Nephron progenitor cell (in vitro differentiated cells): ENCODE measurements at regions not wholly inside any gene's neighbourhood (a gene's known extent, or its start where the extent isn't known, plus 50 kb on each side); places are given as distances from the start of the nearest gene placed in this dataset.

Experiments
- DNase-seq: peaks from one replicate; pipeline ENCODE4 v3.0.0; 2021
- H3K27ac Mint-ChIP-seq: 2 replicates; pipeline ENCODE4 v1.8.0; 2021; ENCODE audit warnings: mild to moderate bottlenecking, moderate library complexity, mixed read lengths
- H3K27me3 Mint-ChIP-seq: 2 replicates; pipeline ENCODE4 v1.8.0; 2021; ENCODE audit warnings: mild to moderate bottlenecking, low read depth, mixed read lengths; ENCODE audit not compliant: poor library complexity
- H3K36me3 Mint-ChIP-seq: 2 replicates; pipeline ENCODE4 v1.8.0; 2021; ENCODE audit warnings: low read depth, mixed read lengths
- H3K4me1 Mint-ChIP-seq: 2 replicates; pipeline ENCODE4 v1.8.0; 2021; ENCODE audit warnings: mixed read lengths
- H3K4me3 Mint-ChIP-seq: 2 replicates; pipeline ENCODE4 v1.8.0; 2021; ENCODE audit warnings: mild to moderate bottlenecking, moderate library complexity, mixed read lengths
- H3K9me3 Mint-ChIP-seq: 2 replicates; pipeline ENCODE4 v1.8.0; 2021; ENCODE audit warnings: mild to moderate bottlenecking, moderate library complexity, mixed read lengths
- TF ChIP-seq, protein P1 (sequence below): fragments of 200-600 bp; sonication (generic); IDR thresholded peaks from 2 replicates; pipeline ENCODE4 v1.5.0; 2021; ENCODE audit warnings: antibody characterized with exemption

DNA sequence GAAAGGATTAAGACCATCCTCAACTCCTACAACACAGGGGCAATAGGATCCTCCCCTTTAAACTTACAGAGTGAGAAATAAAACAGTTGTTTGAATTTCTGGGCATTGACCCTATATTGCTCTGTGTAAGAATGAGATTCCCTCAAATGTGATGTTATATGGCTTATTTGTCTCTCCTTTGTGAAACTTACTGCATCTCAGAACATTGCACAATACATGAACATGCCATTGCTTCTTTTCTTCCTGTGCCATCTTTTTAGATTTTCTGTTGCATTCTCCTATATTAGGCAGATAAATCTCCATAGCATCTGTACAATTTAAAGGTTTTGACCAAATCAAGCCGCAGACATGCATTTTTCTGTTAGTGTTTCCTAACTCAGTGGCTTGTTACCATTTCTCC lies 941.9 kb upstream of the FANCL start:
- H3K36me3 Mint-ChIP-seq: no peaks in the 10 kb centered on the region
- TF ChIP-seq, protein P1, sequence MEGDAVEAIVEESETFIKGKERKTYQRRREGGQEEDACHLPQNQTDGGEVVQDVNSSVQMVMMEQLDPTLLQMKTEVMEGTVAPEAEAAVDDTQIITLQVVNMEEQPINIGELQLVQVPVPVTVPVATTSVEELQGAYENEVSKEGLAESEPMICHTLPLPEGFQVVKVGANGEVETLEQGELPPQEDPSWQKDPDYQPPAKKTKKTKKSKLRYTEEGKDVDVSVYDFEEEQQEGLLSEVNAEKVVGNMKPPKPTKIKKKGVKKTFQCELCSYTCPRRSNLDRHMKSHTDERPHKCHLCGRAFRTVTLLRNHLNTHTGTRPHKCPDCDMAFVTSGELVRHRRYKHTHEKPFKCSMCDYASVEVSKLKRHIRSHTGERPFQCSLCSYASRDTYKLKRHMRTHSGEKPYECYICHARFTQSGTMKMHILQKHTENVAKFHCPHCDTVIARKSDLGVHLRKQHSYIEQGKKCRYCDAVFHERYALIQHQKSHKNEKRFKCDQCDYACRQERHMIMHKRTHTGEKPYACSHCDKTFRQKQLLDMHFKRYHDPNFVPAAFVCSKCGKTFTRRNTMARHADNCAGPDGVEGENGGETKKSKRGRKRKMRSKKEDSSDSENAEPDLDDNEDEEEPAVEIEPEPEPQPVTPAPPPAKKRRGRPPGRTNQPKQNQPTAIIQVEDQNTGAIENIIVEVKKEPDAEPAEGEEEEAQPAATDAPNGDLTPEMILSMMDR: no peak
- peaks cover 3% of the 10 kb centered on the region for H3K27me3 Mint-ChIP-seq
- H3K27ac Mint-ChIP-seq: no peak overlapping the region
- no peaks in the 10 kb centered on the region for H3K9me3 Mint-ChIP-seq
- H3K4me1 Mint-ChIP-seq: peaks cover 9% of the 10 kb centered on the region
- no peak overlapping the region for H3K4me3 Mint-ChIP-seq
- no peak for DNase-seq

DNA sequence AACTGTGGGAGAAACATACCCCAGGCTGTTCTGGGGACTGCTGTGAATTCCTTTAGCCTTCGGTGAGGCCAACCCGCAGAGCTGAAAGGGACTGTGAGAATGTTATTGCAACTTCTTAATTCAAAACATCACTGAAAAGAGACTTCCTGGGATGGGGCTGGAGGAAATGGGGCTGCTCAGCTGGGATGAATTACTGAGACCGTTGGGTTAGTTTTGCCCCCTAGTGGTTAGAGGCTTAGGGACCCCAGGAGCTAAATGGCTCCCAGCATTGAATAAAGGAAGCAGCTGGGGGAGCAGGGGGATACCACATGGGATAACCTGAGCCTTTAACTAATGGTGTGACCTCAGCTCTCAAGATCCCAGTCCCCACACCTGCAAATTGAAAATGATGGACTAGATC lies 941.1 kb upstream of the FANCL start:
- Mint-ChIP-seq H3K27ac (no peak overlapping the region), H3K27me3 (peaks cover 3% of the 10 kb centered on the region), H3K4me1 (peaks cover 15% of the 10 kb centered on the region), H3K9me3 (no peaks in the 10 kb centered on the region), H3K4me3 (no peak overlapping the region), H3K36me3 (no peaks in the 10 kb centered on the region)
- peak; percentile 36 for DNase-seq
- TF ChIP-seq, protein P1: peak; percentile 58

DNA sequence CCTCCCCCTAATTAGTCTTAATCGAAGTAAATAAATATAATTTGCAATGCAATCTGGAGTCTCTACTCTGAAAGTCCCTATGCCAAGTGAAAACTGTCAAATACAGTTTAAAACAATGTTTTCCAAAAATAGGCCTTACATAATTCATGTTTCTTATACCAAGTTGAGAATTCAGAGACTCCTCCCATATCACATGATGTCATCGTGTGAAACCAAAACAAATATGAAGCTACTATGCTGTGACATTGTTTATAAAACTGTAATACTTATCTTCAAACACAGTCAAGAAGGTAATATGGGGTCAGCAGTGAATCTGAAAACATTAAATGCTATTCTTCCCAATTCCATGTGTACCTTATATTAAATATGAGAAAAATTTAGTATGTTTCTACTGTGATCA lies 940.2 kb upstream of the FANCL start:
- H3K27ac Mint-ChIP-seq: no peak overlapping the region
- no peak overlapping the region for H3K4me3 Mint-ChIP-seq
- no peak for DNase-seq
- H3K27me3 Mint-ChIP-seq: peaks cover 3% of the 10 kb centered on the region
- peaks cover 15% of the 10 kb centered on the region for H3K4me1 Mint-ChIP-seq
- no peaks in the 10 kb centered on the region for H3K9me3 Mint-ChIP-seq
- no peaks in the 10 kb centered on the region for H3K36me3 Mint-ChIP-seq
- TF ChIP-seq, protein P1: no peak

DNA sequence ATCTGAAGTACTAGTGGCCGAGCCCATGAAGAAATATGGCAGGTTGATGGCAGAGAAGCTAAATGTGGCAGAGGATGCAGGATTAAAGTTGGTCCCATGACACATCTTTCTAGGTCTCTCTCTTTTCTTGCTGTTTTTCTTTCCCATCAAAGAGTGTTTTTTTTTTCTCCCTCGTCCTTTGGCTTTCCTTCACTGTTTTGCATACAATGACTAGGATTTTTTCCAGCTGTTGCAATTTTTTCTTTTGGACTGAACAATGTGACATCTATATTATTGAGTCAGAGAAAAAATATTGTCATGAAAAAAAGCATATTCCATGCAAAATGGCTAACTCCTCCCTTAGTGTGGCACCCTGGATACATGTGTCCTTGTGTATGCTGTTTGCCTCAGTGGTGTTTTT lies 939.5 kb upstream of the FANCL start:
- Mint-ChIP-seq H3K36me3 (no peaks in the 10 kb centered on the region), H3K27me3 (peaks cover 3% of the 10 kb centered on the region), H3K9me3 (no peaks in the 10 kb centered on the region), H3K27ac (no peak overlapping the region), H3K4me1 (peaks cover 15% of the 10 kb centered on the region), H3K4me3 (no peak overlapping the region)
- TF ChIP-seq, protein P1: no peak
- no peak for DNase-seq

DNA sequence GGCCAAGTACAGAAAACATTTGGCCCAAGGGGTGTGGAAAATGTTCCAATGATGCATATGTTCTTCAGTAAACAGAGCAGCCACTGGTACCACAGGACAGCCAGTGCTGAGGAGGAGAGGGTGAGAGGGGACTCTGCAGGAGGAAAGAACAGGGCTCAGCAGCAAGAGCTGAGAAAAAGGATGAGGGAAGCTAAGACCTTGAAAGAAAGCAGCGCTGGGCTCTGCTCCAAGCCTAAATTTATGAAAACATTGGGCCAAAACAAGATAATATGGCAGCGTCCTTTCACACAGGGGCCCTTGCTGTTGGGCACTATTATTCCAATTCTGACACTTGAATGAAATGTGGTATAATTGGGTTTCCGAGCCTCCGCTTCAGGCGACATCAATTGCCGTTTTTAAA lies 939.0 kb upstream of the FANCL start:
- Mint-ChIP-seq H3K4me3 (no peak overlapping the region), H3K27ac (peak overlapping the region; percentile 91), H3K4me1 (peaks cover 18% of the 10 kb centered on the region), H3K27me3 (peaks cover 3% of the 10 kb centered on the region), H3K36me3 (no peaks in the 10 kb centered on the region), H3K9me3 (no peaks in the 10 kb centered on the region)
- DNase-seq: no peak
- TF ChIP-seq, protein P1: no peak

DNA sequence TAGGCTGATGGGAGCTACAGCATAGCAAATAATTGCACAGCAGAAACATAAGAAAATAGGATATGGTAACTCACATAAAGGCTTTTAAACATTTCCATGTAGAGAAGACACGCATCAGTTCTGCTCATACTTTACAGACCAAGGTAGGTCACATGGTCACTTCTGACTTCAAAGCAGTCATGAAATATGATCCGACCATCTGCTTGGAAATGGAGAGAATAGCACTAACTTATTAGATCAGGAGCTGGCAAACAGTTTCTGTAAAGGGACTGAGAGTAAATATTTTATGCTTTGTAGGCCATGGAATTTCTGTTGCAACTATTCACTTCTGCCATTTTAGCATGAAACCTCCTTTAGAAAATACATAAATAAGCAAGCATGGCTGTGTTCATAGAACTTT lies 936.6 kb upstream of the FANCL start:
- no peak overlapping the region for H3K27ac Mint-ChIP-seq
- H3K9me3 Mint-ChIP-seq: no peaks in the 10 kb centered on the region
- peaks cover 3% of the 10 kb centered on the region for H3K27me3 Mint-ChIP-seq
- no peaks in the 10 kb centered on the region for H3K36me3 Mint-ChIP-seq
- peaks cover 17% of the 10 kb centered on the region for H3K4me1 Mint-ChIP-seq
- no peak overlapping the region for H3K4me3 Mint-ChIP-seq
- DNase-seq: no peak
- TF ChIP-seq, protein P1: no peak
